GM20000 (cell line): ENCODE measurements at regions not wholly inside any gene's neighbourhood (a gene's known extent, or its start where the extent isn't known, plus 50 kb on each side); places are given as distances from the start of the nearest gene placed in this dataset.

ENCODE experiments used
- DNase-seq: peaks from one replicate; pipeline ENCODE4 v3.0.0; 2012; ENCODE audit warnings: low spot score
- CTCF ChIP-seq: IDR thresholded peaks from 2 replicates; pipeline ENCODE4 v1.5.1; 2012; ENCODE audit warnings: mild to moderate bottlenecking, control low read depth; ENCODE audit errors: extremely low read depth, missing control alignments

DNA sequence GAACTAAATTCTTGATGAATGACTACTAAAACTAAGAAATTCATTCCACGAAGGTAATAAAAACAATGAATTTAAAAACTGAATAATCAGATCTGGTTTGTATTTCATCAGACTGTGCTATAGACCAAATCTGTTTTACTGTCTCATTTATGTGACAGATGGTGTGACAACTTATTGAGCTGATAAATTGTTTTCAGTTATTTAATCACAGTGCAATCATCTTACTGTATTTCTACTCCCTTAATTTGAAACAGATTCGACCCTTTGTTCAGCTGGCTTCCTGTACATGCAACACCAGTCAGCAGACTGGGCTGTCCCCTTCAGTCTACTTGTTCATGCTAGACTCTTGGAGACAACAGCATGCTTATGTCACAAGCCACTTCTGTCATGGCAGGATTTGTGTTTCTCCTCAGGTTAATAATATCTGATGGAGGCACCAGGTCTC is 150.9 kb downstream of the MBL2 start:
- no peak for TF ChIP-seq CTCF
- DNase-seq: no peak

GRCh38 chr10:52623761-52624160 is 148.8 kb downstream of the MBL2 start:
- TF ChIP-seq CTCF: no peak
- no peak for DNase-seq

DNA sequence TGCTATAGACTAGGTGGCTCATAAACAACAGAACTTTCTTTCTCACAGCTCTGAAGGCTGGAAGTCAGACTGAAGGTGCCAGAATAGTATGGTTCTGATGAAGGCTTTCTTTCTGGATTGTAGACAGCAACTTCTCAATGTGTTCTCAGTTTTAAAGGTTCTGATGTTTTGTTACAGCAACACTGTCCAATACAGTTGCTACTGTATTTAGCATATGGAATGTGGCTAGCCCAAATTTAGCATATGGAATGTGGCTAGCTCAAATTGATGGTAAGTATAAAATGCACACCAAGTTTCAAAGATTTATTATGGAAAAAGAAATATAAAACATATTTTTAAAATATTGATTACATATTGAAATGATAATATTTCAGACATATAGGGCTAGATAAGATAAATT is 145.3 kb downstream of the MBL2 start:
- DNase-seq: no peak
- no peak for TF ChIP-seq CTCF

DNA sequence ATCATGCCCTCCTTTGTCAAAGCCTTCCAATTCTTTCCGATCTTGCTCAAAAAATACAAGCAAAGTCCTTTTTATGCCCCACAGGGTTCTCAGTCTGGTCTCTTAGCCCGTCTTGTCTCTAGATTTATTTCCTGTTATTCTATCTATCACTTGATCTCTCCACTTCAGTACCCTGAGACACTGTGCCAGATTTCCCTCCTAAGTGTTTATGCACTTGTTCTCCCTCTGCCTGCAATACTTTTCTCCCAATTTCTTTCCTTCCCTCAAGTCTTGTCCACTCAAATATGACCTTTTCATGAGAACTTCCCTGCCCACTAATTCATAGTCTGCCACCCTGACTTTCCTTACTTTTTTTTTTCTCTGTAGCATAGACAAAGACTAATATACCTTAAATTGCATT is 141.4 kb downstream of the MBL2 start:
- no peak for DNase-seq
- TF ChIP-seq CTCF: no peak

DNA sequence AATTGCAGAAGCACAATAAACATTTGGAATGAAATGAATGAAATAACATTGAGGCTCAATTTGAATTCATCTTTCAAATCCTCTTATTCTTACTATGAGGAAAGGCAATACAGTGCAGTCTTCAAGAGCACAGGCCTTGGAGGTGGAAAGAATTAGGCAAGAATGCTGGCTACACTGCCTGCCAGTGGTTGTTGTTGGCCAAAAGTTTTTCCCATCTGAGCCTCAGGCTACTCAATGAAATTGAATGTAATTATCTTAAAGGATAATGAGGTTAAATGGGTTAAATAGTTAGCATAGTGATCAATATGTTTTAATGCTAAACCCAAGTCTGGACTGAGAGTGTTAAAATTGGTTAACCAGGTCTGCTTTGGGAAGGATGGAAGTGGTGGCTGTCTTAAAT is 140.9 kb downstream of the MBL2 start:
- no peak for DNase-seq
- no peak for TF ChIP-seq CTCF

DNA sequence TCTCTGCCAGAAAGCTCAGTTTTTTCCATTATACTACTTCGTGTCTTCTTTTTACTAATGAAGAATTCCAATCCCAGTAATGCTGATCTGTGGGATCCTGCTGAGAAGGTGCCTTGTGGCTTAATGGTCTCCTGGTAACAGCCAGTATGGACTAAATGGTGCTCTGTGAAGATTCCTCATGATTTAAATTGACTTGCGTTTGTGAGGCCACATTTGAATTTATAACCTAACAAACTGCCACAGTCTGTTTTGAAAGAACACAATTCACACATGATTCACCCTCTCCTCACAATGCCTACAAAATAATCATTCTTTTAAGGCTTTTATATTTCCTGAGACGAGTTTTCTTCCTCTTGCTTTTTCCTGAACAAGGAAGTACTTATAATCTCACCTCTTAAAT is 140.0 kb downstream of the MBL2 start:
- TF ChIP-seq CTCF: no peak
- no peak for DNase-seq

- no peak for DNase-seq
- TF ChIP-seq CTCF: no peak
Observed at GRCh38 chr10:52633266-52633665, 139.3 kb downstream of the MBL2 start.
